HepG2 (cell line): ENCODE measurements at regions not wholly inside any gene's neighbourhood (a gene's known extent, or its start where the extent isn't known, plus 50 kb on each side); places are given as distances from the start of the nearest gene placed in this dataset.

Experiments
- ATAC-seq: fragments of 200-7000 bp; cut with Tn5 transposase; 3 replicates; pipeline ENCODE4 v1.9.1; 2020; ENCODE audit warnings: mild to moderate bottlenecking, moderate library complexity
- BruUV-seq: library from RNA; stranded (reverse); fragments of 400-500 nt; replicated peaks from 2 replicates; lab custom pipeline; 2021; lab: Mats Ljungman, UMichigan
- CTCF ChIA-PET: fragments of 300-600 bp; formaldehyde crosslinking; extraction: SDS; loops from one replicate; lab custom pipeline; 2021; ENCODE audit warnings: low total read pairs, inconsistent platforms, low intra/inter-chr PET ratio; lab: Yijun Ruan, JAX
- POLR2A ChIA-PET: fragments of 350-600 bp; sonication (Branson Sonifier 250); formaldehyde crosslinking; loops from one replicate; lab custom pipeline; 2020; ENCODE audit warnings: antibody characterized with exemption, inconsistent platforms; lab: Yijun Ruan, JAX
- DNase-seq: peaks from one replicate; pipeline ENCODE4 v3.0.0-alpha.2; 2015; ENCODE audit warnings: low spot score
- FAIRE-seq: peaks from 3 replicates; lab custom pipeline; 2011; peaks lifted over from hg19 to GRCh38; lab: Jason Lieb, UNC
- H2AFZ ChIP-seq: one replicate; pipeline ENCODE4 v1.6.1; 2011; ENCODE audit warnings: low read length, inconsistent platforms
- H3K27ac ChIP-seq: fragments of 300-600 bp; 3 replicates; pipeline ENCODE4 v1.8.0; 2011; ENCODE audit warnings: mixed run types, mild to moderate bottlenecking, mixed read lengths, low read length, inconsistent platforms; ENCODE audit not compliant: insufficient read depth; ENCODE audit errors: extremely low read length
- H3K27me3 ChIP-seq, 2 experiments: fragments of 200-600 bp in 1 of 2; 2 replicates in 1 of 2; 3 replicates in 1 of 2; pipeline versions ENCODE4 v1.6.0 to v1.8.0; 2011; ENCODE audit warnings: low read length in 2 of 2, mild to moderate bottlenecking in 2 of 2, moderate library complexity in 2 of 2, inconsistent platforms in 1 of 2; ENCODE audit not compliant: insufficient read depth in 2 of 2, control insufficient read depth in 1 of 2
- H3K36me3 ChIP-seq, 2 experiments: fragments of 200-600 bp in 1 of 2; replicated peaks in 1 of 2; 2 replicates in 1 of 2; 3 replicates in 1 of 2; pipeline versions ENCODE4 v1.5.1 to v1.8.0; 2011; ENCODE audit warnings: low read length in 2 of 2, inconsistent platforms in 1 of 2; ENCODE audit not compliant: insufficient read depth in 2 of 2, control insufficient read depth in 1 of 2
- H3K4me1 ChIP-seq: 2 replicates; pipeline ENCODE4 v1.5.1; 2012; ENCODE audit warnings: low read length, inconsistent platforms; ENCODE audit not compliant: insufficient read depth
- H3K4me2 ChIP-seq: 2 replicates; pipeline ENCODE4 v1.6.0; 2011; ENCODE audit warnings: low read depth, low read length, inconsistent platforms
- H3K4me3 ChIP-seq, 3 experiments: fragments of 200-600 bp in 1 of 3; sonication (generic), shearing (Covaris generic) in 1 of 3; replicated peaks in 1 of 3; 2 replicates each; pipeline ENCODE4 v1.5.1; 2011 to 2016; ENCODE audit warnings: low read length in 3 of 3, inconsistent platforms in 2 of 3, low read depth in 2 of 3, mild to moderate bottlenecking in 2 of 3, control low read depth in 1 of 3, mixed read lengths in 1 of 3; ENCODE audit not compliant: insufficient read depth in 1 of 3
- H3K79me2 ChIP-seq: one replicate; pipeline ENCODE4 v1.6.1; 2011; ENCODE audit warnings: low read length, inconsistent platforms; ENCODE audit not compliant: insufficient read depth
- H3K9ac ChIP-seq: 2 replicates; pipeline ENCODE4 v1.6.0; 2011; ENCODE audit warnings: mild to moderate bottlenecking, low read depth, low read length, inconsistent platforms; ENCODE audit not compliant: insufficient read depth
- H3K9me3 ChIP-seq: 2 replicates; pipeline ENCODE4 v1.5.1; 2012; ENCODE audit warnings: mild to moderate bottlenecking, low read length
- H4K20me1 ChIP-seq: 2 replicates; pipeline ENCODE4 v1.6.0; 2011; ENCODE audit warnings: inconsistent platforms, mild to moderate bottlenecking, low read length, moderate library complexity; ENCODE audit not compliant: insufficient read depth
- HNRNPLL ChIP-seq: fragments of 200-400 bp; formaldehyde crosslinking; IDR thresholded peaks from 2 replicates; pipeline ENCODE4 v1.6.1; 2017; ENCODE audit warnings: mild to moderate bottlenecking, low read depth, low read length; ENCODE audit not compliant: poor library complexity, severe bottlenecking
- KLF12 ChIP-seq: sonication (generic); formaldehyde crosslinking; IDR thresholded peaks from 2 replicates; pipeline ENCODE4 v1.4.0; 2020; ENCODE audit warnings: missing genetic modification reagents, borderline replicate concordance
- MAFK ChIP-seq, 2 experiments: IDR thresholded peaks in 1 of 2; conservative IDR thresholded peaks in 1 of 2; 2 replicates each; pipeline ENCODE4 v1.6.1; 2011; ENCODE audit warnings: improper control_type of control experiment in 2 of 2, low read length in 2 of 2
- NFE2L2 ChIP-seq: fragments of 150-350 bp; IDR thresholded peaks from 2 replicates; pipeline ENCODE4 v1.6.1; 2014; ENCODE audit warnings: low read length
- NR2F1 ChIP-seq, 2 experiments: fragments of 450-650 bp in 1 of 2; formaldehyde crosslinking in 1 of 2; IDR thresholded peaks; 2 replicates each; pipeline versions ENCODE4 v1.5.0 to v1.6.1; 2016 to 2020; ENCODE audit warnings: mild to moderate bottlenecking in 1 of 2, missing compliant biosample characterization in 1 of 2, missing genetic modification reagents in 1 of 2, moderate library complexity in 1 of 2
- POGZ ChIP-seq: sonication (generic); formaldehyde crosslinking; IDR thresholded peaks from 2 replicates; pipeline ENCODE4 v1.4.0; 2020; ENCODE audit warnings: mild to moderate bottlenecking, missing genetic modification reagents
- WGBS: methylation state at CpG from one replicate; pipeline ENCODE4 v1.1.6; 2017; ENCODE audit warnings: low lambda C conversion rate; 5-methylcytosine and 5-hydroxymethylcytosine counted together
- in situ Hi-C: cut with HindIII; loops from 2 replicates; pipeline ENCODE4 v1.10.0; 2017; ENCODE audit warnings: low pct_unique_long_range_greater_than_20kb; ENCODE audit not compliant: extremely low pct_ligation_motif_present
- intact Hi-C: fragments of 100-400 bp; cut with micrococcal nuclease; formaldehyde crosslinking; loops from one replicate; pipeline ENCODE4 v1.10.0; 2022; ENCODE audit not compliant: unreplicated experiment
- TF ChIP-seq, protein P1 (sequence below): sonication (generic); formaldehyde crosslinking; conservative IDR thresholded peaks from 2 replicates; pipeline ENCODE4 v1.4.0; 2020; ENCODE audit warnings: missing genetic modification reagents

GRCh38 chr5:136427426-136427825, 62.1 kb upstream of the TRPC7 start:
- Histone ChIP-seq H3K4me3 (no peak overlapping the region), H3K4me1 (no peaks in the 10 kb centered on the region), H4K20me1 (no peaks in the 10 kb centered on the region), H3K9ac (no peak overlapping the region), H3K4me2 (no peak overlapping the region)
- in situ Hi-C loops = no loop called here
- DNase-seq = no peak
- POLR2A ChIA-PET = no interaction called here
- no peak for TF ChIP-seq KLF12 (CRISPR knock-in tag)
- TF ChIP-seq, protein P1, sequence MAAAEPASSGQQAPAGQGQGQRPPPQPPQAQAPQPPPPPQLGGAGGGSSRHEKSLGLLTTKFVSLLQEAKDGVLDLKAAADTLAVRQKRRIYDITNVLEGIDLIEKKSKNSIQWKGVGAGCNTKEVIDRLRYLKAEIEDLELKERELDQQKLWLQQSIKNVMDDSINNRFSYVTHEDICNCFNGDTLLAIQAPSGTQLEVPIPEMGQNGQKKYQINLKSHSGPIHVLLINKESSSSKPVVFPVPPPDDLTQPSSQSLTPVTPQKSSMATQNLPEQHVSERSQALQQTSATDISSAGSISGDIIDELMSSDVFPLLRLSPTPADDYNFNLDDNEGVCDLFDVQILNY (CRISPR knock-in tag) = no peak
- peak in 1 of 2 experiments; percentile 18; a peak in 1 of 4 replicates for TF ChIP-seq MAFK (conservative IDR thresholded peaks at IDR 0.05 in 1 of 2, IDR thresholded peaks at IDR 0.05 in 1 of 2; ENCODE audit: low read length in 2 of 2)
- TF ChIP-seq POGZ (CRISPR knock-in tag) = no peak
- no peak for TF ChIP-seq NR2F1 (CRISPR knock-in tag; IDR thresholded peaks at IDR 0.05)
- TF ChIP-seq, all 625 proteins: peak for 1
- 4% methylated on average over 2 of the region's 2 CpGs for WGBS
- no peak for ATAC-seq
- Histone ChIP-seq H3K9me3 (no peaks in the 10 kb centered on the region), H3K79me2 (no peaks in the 10 kb centered on the region), H2AFZ (no peak overlapping the region), H3K27me3 (no peaks in the 10 kb centered on the region; a peak in 1 of 5 replicates), H3K27ac (no peak overlapping the region), H3K36me3 (no peaks in the 10 kb centered on the region)
- intact Hi-C loops = loop anchor here (10.0 kb wide), 1 partner anchor 53 kb away; no protein-coding TSS in a partner anchor
- CTCF ChIA-PET = no interaction called here
- no peak for FAIRE-seq
- no TSS peak for BruUV-seq

GRCh38 chr5:136425921-136426320, 60.6 kb upstream of the TRPC7 start:
- Histone ChIP-seq H3K27ac (no peak overlapping the region), H3K36me3 (no peaks in the 10 kb centered on the region), H3K79me2 (no peaks in the 10 kb centered on the region), H3K4me1 (no peaks in the 10 kb centered on the region), H3K4me3 (no peak overlapping the region), H3K27me3 (no peaks in the 10 kb centered on the region; a peak in 1 of 5 replicates), H3K9ac (no peak overlapping the region), H3K9me3 (no peaks in the 10 kb centered on the region), H2AFZ (no peak overlapping the region), H3K4me2 (no peak overlapping the region), H4K20me1 (no peaks in the 10 kb centered on the region)
- TF ChIP-seq NFE2L2 (0 out of 2 replicates have a peak, but pooled peaks have one; percentile 10), HNRNPLL (no peak)
- POLR2A ChIA-PET = no interaction called here
- DNase-seq (no peak), FAIRE-seq (no peak), ATAC-seq (no peak)
- CTCF ChIA-PET = interaction anchor here (3.2 kb wide), 1 partner anchor 177 kb away, joined by 25 read pairs; no protein-coding TSS in a partner anchor
- in situ Hi-C loops = no loop called here
- BruUV-seq = no TSS peak
- 0% methylated on average over 3 of the region's 3 CpGs for WGBS
- intact Hi-C loops = loop anchor here (1.0 to 10.0 kb wide), 3 partner anchors 51 to 539 kb away; no protein-coding TSS in a partner anchor
